ENCODE measurements at regions not wholly inside any gene's neighbourhood (a gene's known extent, or its start where the extent isn't known, plus 50 kb on each side); places are given as distances from the start of the nearest gene placed in this dataset.

- CTCF ChIA-PET = no interaction called here
- no peak overlapping the region for H3K27ac ChIP-seq
- no peak for TF ChIP-seq CTCF (conservative IDR thresholded peaks at IDR 0.05; ENCODE audit: low read depth)
- POLR2A ChIA-PET (ENCODE audit: low non-redundant PET) = no interaction called here
- DNase-seq (ENCODE audit: low spot score) = no peak
Observed at GRCh38 chr7:65254061-65254460, 119.6 kb upstream of the ZNF92 start.

GRCh38 chr7:65251851-65252620 lies 121.6 kb upstream of the ZNF92 start:
- peak; percentile 65 for DNase-seq (ENCODE audit: low spot score)
- ChIA-PET POLR2A (ENCODE audit: low non-redundant PET) (no interaction called here), CTCF (no interaction called here)
- no peak for TF ChIP-seq CTCF (conservative IDR thresholded peaks at IDR 0.05; ENCODE audit: low read depth)
- H3K27ac ChIP-seq = peak overlapping the region; percentile 34

- no peak for DNase-seq (ENCODE audit: low spot score)
- no peak overlapping the region for H3K27ac ChIP-seq
- CTCF ChIA-PET = no interaction called here
- no peak for TF ChIP-seq CTCF (conservative IDR thresholded peaks at IDR 0.05; ENCODE audit: low read depth)
- POLR2A ChIA-PET (ENCODE audit: low non-redundant PET) = no interaction called here
Observed at GRCh38 chr7:65250697-65251395, 122.8 kb upstream of the ZNF92 start.

- no peak overlapping the region for H3K27ac ChIP-seq
- ChIA-PET POLR2A (ENCODE audit: low non-redundant PET) (no interaction called here), CTCF (no interaction called here)
- no peak for DNase-seq (ENCODE audit: low spot score)
- TF ChIP-seq CTCF (conservative IDR thresholded peaks at IDR 0.05; ENCODE audit: low read depth) = no peak
Observed at GRCh38 chr7:65250216-65250615, 123.4 kb upstream of the ZNF92 start.

GRCh38 chr7:65247491-65247890 lies 126.2 kb upstream of the ZNF92 start:
- POLR2A ChIA-PET (ENCODE audit: low non-redundant PET) = interaction anchor here (0.6 kb wide), 1 partner anchor 224 kb away, joined by 5 read pairs; no protein-coding TSS in a partner anchor
- CTCF ChIA-PET = interaction anchor here (1.0 kb wide), 1 partner anchor 72 kb away, joined by 3 read pairs; no protein-coding TSS in a partner anchor
- no peak overlapping the region for H3K27ac ChIP-seq
- no peak for TF ChIP-seq CTCF (conservative IDR thresholded peaks at IDR 0.05; ENCODE audit: low read depth)
- DNase-seq (ENCODE audit: low spot score) = no peak

GRCh38 chr7:65239707-65240352 lies 133.8 kb upstream of the ZNF92 start:
- H3K27ac ChIP-seq = no peak overlapping the region
- POLR2A ChIA-PET (ENCODE audit: low non-redundant PET) = no interaction called here
- TF ChIP-seq CTCF (conservative IDR thresholded peaks at IDR 0.05; ENCODE audit: low read depth) = no peak
- CTCF ChIA-PET = no interaction called here
- no peak for DNase-seq (ENCODE audit: low spot score)

Measured in RWPE1 (cell line).